ENCODE measurements at regions not wholly inside any gene's neighbourhood (a gene's known extent, or its start where the extent isn't known, plus 50 kb on each side); places are given as distances from the start of the nearest gene placed in this dataset.

- DNase-seq, result no peak
Measured at GRCh38 chr9:17894501-17895160, 315.8 kb downstream of the SH3GL2 start.

GRCh38 chr9:17900606-17901005 lies 321.7 kb downstream of the SH3GL2 start:
- DNase-seq, result no peak

- no peak for DNase-seq
Measured at GRCh38 chr9:17905366-17905765, 326.5 kb downstream of the SH3GL2 start.

GRCh38 chr9:17905781-17906175 lies 326.9 kb downstream of the SH3GL2 start:
- no peak for DNase-seq

GRCh38 chr9:17906176-17906840 lies 327.4 kb downstream of the SH3GL2 start:
- no peak for DNase-seq

- DNase-seq, result no peak
Measured at GRCh38 chr9:17906841-17907778, 328.2 kb downstream of the SH3GL2 start.

- no peak for DNase-seq
Measured at GRCh38 chr9:17907779-17908508, 329.1 kb downstream of the SH3GL2 start.

- no peak for DNase-seq
Measured at GRCh38 chr9:17926246-17926645, 347.4 kb downstream of the SH3GL2 start.

GRCh38 chr9:17927616-17928015 lies 348.8 kb downstream of the SH3GL2 start:
- no peak for DNase-seq

GRCh38 chr9:17928228-17928627 lies 349.4 kb downstream of the SH3GL2 start:
- no peak for DNase-seq

GRCh38 chr9:17928768-17929167 lies 349.9 kb downstream of the SH3GL2 start:
- no peak for DNase-seq

GRCh38 chr9:17929506-17929905 lies 350.6 kb downstream of the SH3GL2 start:
- DNase-seq, result no peak

- no peak for DNase-seq
Measured at GRCh38 chr9:17930071-17930470, 351.2 kb downstream of the SH3GL2 start.

- DNase-seq, result no peak
Measured at GRCh38 chr9:17936365-17936764, 357.5 kb downstream of the SH3GL2 start.

GRCh38 chr9:17938035-17938655 lies 359.3 kb downstream of the SH3GL2 start:
- DNase-seq, result no peak

- no peak for DNase-seq
Measured at GRCh38 chr9:17942498-17942897, 363.6 kb downstream of the SH3GL2 start.

- no peak for DNase-seq
Measured at GRCh38 chr9:17955409-17955808, 376.5 kb downstream of the SH3GL2 start.

- no peak for DNase-seq
Measured at GRCh38 chr9:17958363-17958762, 379.5 kb downstream of the SH3GL2 start.

- no peak for DNase-seq
Measured at GRCh38 chr9:17962747-17963146, 383.9 kb downstream of the SH3GL2 start.

GRCh38 chr9:17963498-17963897 lies 384.6 kb downstream of the SH3GL2 start:
- DNase-seq, result no peak

- DNase-seq, result no peak
Measured at GRCh38 chr9:17967731-17968130, 388.9 kb downstream of the SH3GL2 start.

GRCh38 chr9:17969232-17969631 lies 390.4 kb downstream of the SH3GL2 start:
- no peak for DNase-seq

- no peak for DNase-seq
Measured at GRCh38 chr9:17970277-17970676, 391.4 kb downstream of the SH3GL2 start.

Data from NCI-H1436 treated with DMSO at 0.1 percent for 48 hours (cell line).